ENCODE measurements at regions not wholly inside any gene's neighbourhood (a gene's known extent, or its start where the extent isn't known, plus 50 kb on each side); places are given as distances from the start of the nearest gene placed in this dataset.
"Not testable (repeated sequence)": the region's sequence is repeated elsewhere in the genome, so short reads cannot be mapped to it uniquely, and the experiment has no call there.

DNA sequence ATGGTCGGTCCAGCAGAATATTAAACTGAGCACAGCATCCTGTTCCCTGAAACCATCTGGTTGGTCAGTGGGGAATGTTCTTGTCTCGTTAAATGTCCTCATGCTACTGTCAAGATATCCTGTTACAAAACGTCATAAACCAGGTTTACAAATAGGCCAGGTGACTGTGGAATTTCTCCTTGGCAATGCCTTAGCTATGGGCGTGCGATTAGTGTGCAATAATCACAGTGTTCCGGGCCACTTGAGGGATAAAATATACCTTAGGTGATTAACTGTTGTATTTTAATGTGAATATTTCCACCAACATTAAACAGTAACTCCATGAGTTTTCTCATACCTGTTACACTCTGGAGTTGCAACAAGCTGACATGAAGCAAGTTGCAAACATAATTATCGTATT, 223.1 kb upstream of the FRG2C start:
- not testable (repeated sequence) for H3K27ac Mint-ChIP-seq, H3K4me3 Mint-ChIP-seq, H3K27me3 Mint-ChIP-seq, ATAC-seq, DNase-seq, H3K4me1 Mint-ChIP-seq, H3K9me3 Mint-ChIP-seq

GRCh38 chr3:75444634-75445033, 219.5 kb upstream of the FRG2C start:
- H3K4me1 Mint-ChIP-seq, H3K9me3 Mint-ChIP-seq, ATAC-seq, H3K27me3 Mint-ChIP-seq, DNase-seq, H3K4me3 Mint-ChIP-seq, H3K27ac Mint-ChIP-seq: not testable (repeated sequence)

GRCh38 chr3:75445234-75445633, 218.9 kb upstream of the FRG2C start:
- ATAC-seq, H3K4me3 Mint-ChIP-seq, H3K9me3 Mint-ChIP-seq, H3K27ac Mint-ChIP-seq, H3K27me3 Mint-ChIP-seq, H3K4me1 Mint-ChIP-seq, DNase-seq: not testable (repeated sequence)

GRCh38 chr3:75446948-75447347, 217.2 kb upstream of the FRG2C start:
- DNase-seq, H3K27ac Mint-ChIP-seq, H3K9me3 Mint-ChIP-seq, H3K4me3 Mint-ChIP-seq, H3K4me1 Mint-ChIP-seq, H3K27me3 Mint-ChIP-seq, ATAC-seq: not testable (repeated sequence)

- H3K27me3 Mint-ChIP-seq, H3K4me3 Mint-ChIP-seq, H3K9me3 Mint-ChIP-seq, H3K4me1 Mint-ChIP-seq, ATAC-seq, DNase-seq: not testable (repeated sequence)
- peak overlapping the region in 1 of 2 donors; percentile 10 for H3K27ac Mint-ChIP-seq
Observed at GRCh38 chr3:75453328-75453727, 210.8 kb upstream of the FRG2C start.

DNA sequence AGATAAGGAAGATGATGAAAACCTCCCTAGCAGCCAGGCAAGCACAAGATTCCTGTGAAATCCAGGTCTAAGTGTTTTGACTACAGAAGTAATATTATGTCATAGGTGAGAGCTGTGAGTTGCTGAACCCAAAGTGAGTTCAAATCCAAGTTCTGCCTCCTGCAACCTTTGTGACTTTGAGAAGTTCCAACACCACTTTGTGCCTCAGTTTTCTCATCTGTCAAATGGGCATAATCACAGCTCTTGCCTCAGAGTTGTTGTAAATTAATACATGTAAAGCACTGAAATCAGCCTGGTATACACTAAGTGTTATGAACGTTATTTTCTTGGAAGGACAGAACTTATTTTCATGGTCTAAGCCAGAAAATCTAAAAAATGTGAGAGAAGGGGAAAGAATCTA, 210.3 kb upstream of the FRG2C start:
- not testable (repeated sequence) for ATAC-seq, H3K27me3 Mint-ChIP-seq, H3K4me1 Mint-ChIP-seq, H3K9me3 Mint-ChIP-seq, H3K27ac Mint-ChIP-seq, DNase-seq, H3K4me3 Mint-ChIP-seq

GRCh38 chr3:75474530-75474929, 189.6 kb upstream of the FRG2C start:
- H3K9me3 Mint-ChIP-seq, H3K4me3 Mint-ChIP-seq, H3K27ac Mint-ChIP-seq, DNase-seq, ATAC-seq, H3K27me3 Mint-ChIP-seq, H3K4me1 Mint-ChIP-seq: not testable (repeated sequence)

DNA sequence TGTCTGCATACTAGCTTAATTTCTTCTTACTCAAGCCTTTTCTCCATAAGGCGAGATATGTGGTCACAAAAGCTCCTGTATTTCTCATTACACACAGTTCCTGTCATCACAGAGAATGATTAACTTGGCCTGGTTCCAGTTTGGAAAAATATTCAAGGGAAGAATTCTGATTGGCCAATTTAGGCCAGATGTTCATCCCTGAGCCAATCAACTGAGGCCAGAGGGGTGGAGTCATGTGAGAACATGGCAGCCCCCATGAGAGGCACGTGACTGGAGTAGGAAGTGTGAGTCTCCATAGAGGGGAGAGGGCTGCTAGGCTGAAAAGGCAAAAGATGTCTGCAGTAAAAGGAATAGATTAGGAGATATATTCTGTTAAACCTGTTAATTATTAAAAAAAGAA, 167.5 kb upstream of the FRG2C start:
- H3K27ac Mint-ChIP-seq, DNase-seq, H3K4me1 Mint-ChIP-seq, ATAC-seq, H3K4me3 Mint-ChIP-seq, H3K27me3 Mint-ChIP-seq: not testable (repeated sequence)
- H3K9me3 Mint-ChIP-seq = peaks cover 16 to 29% of the 10 kb centered on the region in 2 donors

DNA sequence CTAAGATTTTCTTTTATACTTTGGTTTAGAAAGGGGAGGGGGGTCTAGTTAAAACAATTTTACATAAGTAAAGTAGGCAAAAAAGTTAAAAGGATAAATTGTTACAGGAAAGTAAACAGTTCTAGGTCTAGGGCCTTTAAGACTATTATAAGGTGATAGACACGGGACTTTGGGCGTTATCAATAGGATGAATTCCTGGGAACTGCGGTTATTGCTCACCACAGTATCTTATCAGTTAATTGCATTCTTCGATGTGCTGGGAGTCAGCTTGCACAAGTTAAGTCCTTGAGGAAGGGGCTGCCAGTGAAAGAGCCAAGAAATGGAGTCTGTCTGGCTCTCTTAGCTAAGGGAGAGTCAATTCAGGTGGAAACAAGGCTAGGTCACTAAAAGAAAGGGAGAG, 163.8 kb upstream of the FRG2C start:
- H3K4me1 Mint-ChIP-seq, DNase-seq, H3K4me3 Mint-ChIP-seq, H3K27ac Mint-ChIP-seq, ATAC-seq, H3K27me3 Mint-ChIP-seq: not testable (repeated sequence)
- peaks cover 27 to 36% of the 10 kb centered on the region in 2 donors for H3K9me3 Mint-ChIP-seq

GRCh38 chr3:75502171-75502570, 162.0 kb upstream of the FRG2C start:
- not testable (repeated sequence) for ATAC-seq, H3K4me1 Mint-ChIP-seq, DNase-seq, H3K27me3 Mint-ChIP-seq, H3K4me3 Mint-ChIP-seq
- Mint-ChIP-seq H3K9me3 (peaks cover 27 to 34% of the 10 kb centered on the region in 2 donors), H3K27ac (peak overlapping the region in 1 of 2 donors; percentile 53)

DNA sequence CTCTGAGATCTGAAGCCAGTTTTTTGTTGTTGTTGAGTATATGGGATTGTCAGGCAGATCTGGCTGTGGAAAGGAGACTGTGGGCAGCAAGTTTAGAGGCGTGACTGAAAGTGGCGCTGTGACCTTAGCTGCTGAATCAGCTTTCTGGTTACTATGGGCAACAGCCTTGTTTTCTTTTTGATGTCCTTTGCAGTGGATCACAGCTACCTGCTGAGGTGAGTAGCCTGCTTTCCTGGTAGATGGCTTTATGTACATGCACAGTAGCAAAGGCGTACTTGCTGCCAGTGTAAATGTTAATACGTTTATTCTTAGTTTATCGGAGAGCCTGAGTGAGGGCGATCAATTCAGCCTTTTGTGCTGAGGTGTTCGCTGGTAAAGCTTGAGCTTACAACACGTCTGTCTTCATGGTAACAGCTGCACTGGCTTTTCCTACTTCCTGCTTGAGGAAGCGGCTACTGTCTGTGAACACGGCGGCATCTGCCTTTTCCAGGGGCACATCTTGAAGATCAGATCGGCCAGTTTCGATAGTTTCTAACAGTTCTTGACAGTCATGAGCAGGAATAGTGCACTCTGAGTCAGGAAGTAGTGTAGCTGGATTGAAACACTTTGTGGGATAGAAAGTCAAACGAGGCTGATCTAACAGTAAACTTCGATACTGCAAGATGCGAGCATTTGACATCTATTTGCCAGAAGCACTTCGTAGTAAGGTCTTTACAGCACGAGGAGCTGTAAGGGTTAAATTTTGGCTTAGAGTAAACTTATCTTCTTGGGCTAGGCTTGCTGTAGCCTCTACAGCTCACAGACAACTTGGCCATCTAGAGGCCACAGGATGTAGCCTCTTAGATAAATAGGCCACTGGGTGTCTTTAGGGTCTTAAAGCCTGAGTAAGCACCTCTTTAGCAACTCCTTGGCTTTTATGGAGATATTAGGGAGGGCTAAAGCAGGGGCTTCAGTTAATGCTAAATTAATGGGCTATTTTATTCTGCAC, 161.1 kb upstream of the FRG2C start:
- not testable (repeated sequence) for DNase-seq, H3K27me3 Mint-ChIP-seq, ATAC-seq, H3K27ac Mint-ChIP-seq, H3K4me1 Mint-ChIP-seq, H3K4me3 Mint-ChIP-seq
- H3K9me3 Mint-ChIP-seq = peaks cover 29 to 34% of the 10 kb centered on the region in 2 donors

- peaks cover 22 to 29% of the 10 kb centered on the region in 2 donors for H3K9me3 Mint-ChIP-seq
- no peak overlapping the region for H3K4me3 Mint-ChIP-seq
- no peak for ATAC-seq
- no peak overlapping the region for H3K27ac Mint-ChIP-seq
- no peaks in the 10 kb centered on the region for H3K27me3 Mint-ChIP-seq
- no peak for DNase-seq
- no peaks in the 10 kb centered on the region for H3K4me1 Mint-ChIP-seq
Observed at GRCh38 chr3:75506603-75507002, 157.5 kb upstream of the FRG2C start.

GRCh38 chr3:75507956-75508355, 156.2 kb upstream of the FRG2C start:
- not testable (repeated sequence) for DNase-seq, H3K27me3 Mint-ChIP-seq, H3K27ac Mint-ChIP-seq, H3K4me1 Mint-ChIP-seq, H3K4me3 Mint-ChIP-seq, ATAC-seq
- peaks cover 24 to 26% of the 10 kb centered on the region in 2 donors for H3K9me3 Mint-ChIP-seq

DNA sequence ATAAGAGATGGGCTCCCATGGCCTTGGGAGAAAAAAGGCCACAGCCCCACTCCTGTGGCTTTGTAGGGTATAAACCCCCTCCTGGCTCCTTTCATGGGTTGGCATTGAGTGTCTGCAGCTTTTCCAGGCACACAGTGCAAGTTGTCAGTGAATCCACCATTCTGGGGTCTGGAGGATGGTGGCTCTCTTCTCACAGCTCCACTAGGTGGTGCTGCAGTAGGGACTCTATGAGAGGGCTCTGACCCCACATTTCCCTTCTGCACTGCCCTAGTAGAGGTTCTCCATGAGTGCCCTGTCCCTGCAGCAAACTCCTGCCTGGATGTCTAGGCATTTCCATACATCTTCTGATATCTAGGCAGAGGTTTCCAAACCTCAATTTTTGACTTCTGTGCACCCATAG, 136.5 kb upstream of the FRG2C start:
- not testable (repeated sequence) for DNase-seq, H3K27ac Mint-ChIP-seq, H3K4me3 Mint-ChIP-seq, ATAC-seq, H3K9me3 Mint-ChIP-seq, H3K4me1 Mint-ChIP-seq, H3K27me3 Mint-ChIP-seq

DNA sequence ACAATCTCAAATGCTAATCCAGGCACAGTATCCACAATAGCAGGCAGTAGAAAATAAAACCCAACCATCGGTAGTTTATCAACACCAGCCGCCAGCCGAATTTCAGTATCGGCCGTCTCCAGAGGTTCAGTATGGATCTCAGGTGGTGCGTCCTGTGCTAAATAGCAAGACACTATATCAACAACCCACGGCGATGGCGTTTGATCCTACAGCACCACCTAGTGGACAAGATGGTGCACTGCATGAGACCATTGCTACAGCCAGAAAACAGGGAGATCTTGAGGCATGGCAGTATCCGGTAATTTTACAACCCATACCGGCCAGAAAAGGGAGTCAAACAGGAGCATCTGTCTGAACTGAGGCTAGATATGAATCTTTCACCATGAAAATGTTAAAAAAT, 112.0 kb upstream of the FRG2C start:
- H3K27ac Mint-ChIP-seq, H3K4me3 Mint-ChIP-seq, H3K27me3 Mint-ChIP-seq, H3K4me1 Mint-ChIP-seq, ATAC-seq: not testable (repeated sequence)
- DNase-seq = peak in 1 of 2 donors; percentile 18
- H3K9me3 Mint-ChIP-seq = peaks cover 0 to 24% of the 10 kb centered on the region in 2 donors

- not testable (repeated sequence) for ATAC-seq, H3K4me1 Mint-ChIP-seq, H3K27ac Mint-ChIP-seq, DNase-seq, H3K4me3 Mint-ChIP-seq, H3K27me3 Mint-ChIP-seq, H3K9me3 Mint-ChIP-seq
Observed at GRCh38 chr3:75564427-75564826, 99.7 kb upstream of the FRG2C start.
